WERI-Rb-1 (cell line): ENCODE measurements at regions not wholly inside any gene's neighbourhood (a gene's known extent, or its start where the extent isn't known, plus 50 kb on each side); places are given as distances from the start of the nearest gene placed in this dataset.

ENCODE experiments used
- DNase-seq: peaks from one replicate; pipeline ENCODE4 v3.0.0-alpha.2; 2020
- H3K27ac ChIP-seq: fragments of 250-450 bp; sonication (Bioruptor Pico); 2 replicates; pipeline ENCODE4 v1.5.1; 2020; ENCODE audit warnings: mild to moderate bottlenecking, moderate library complexity
- H3K27me3 ChIP-seq: fragments of 250-450 bp; sonication (Bioruptor Pico); 2 replicates; pipeline ENCODE4 v1.5.1; 2021; ENCODE audit warnings: mild to moderate bottlenecking, low read depth, moderate library complexity; ENCODE audit not compliant: insufficient read depth, severe bottlenecking
- H3K36me3 ChIP-seq: fragments of 250-450 bp; sonication (Bioruptor Pico); 2 replicates; pipeline ENCODE4 v1.5.1; 2020; ENCODE audit warnings: mild to moderate bottlenecking, moderate library complexity
- H3K4me3 ChIP-seq: 2 replicates; pipeline ENCODE4 v1.5.1; 2011; ENCODE audit warnings: low read depth, mild to moderate bottlenecking, control low read depth, low read length
- H3K9me3 ChIP-seq: fragments of 250-450 bp; sonication (Bioruptor Pico); 2 replicates; pipeline ENCODE4 v1.5.1; 2021; ENCODE audit warnings: mild to moderate bottlenecking, moderate library complexity; ENCODE audit not compliant: severe bottlenecking
- CTCF ChIP-seq: IDR thresholded peaks from 2 replicates; pipeline ENCODE4 v1.5.1; 2011; ENCODE audit warnings: low read depth, mild to moderate bottlenecking, control low read depth, inconsistent platforms, low read length

GRCh38 chr9:38131729-38132128 is 62.7 kb upstream of the SHB start:
- Histone ChIP-seq H3K36me3 (no peaks in the 10 kb centered on the region), H3K4me3 (no peak overlapping the region)

GRCh38 chr9:38130724-38131123 is 61.7 kb upstream of the SHB start:
- no peak overlapping the region for H3K27ac ChIP-seq
- no peaks in the 10 kb centered on the region for H3K9me3 ChIP-seq
- H3K4me3 ChIP-seq: no peak overlapping the region
- DNase-seq: peak; percentile 67
- TF ChIP-seq CTCF: no peak
- H3K36me3 ChIP-seq: no peaks in the 10 kb centered on the region
- no peaks in the 10 kb centered on the region for H3K27me3 ChIP-seq

More at GRCh38 chr9:38131729-38132128, 62.7 kb upstream of the SHB start:
- no peaks in the 10 kb centered on the region for H3K27me3 ChIP-seq
- H3K27ac ChIP-seq: no peak overlapping the region
- DNase-seq: no peak
- TF ChIP-seq CTCF: no peak
- no peaks in the 10 kb centered on the region for H3K9me3 ChIP-seq

DNA sequence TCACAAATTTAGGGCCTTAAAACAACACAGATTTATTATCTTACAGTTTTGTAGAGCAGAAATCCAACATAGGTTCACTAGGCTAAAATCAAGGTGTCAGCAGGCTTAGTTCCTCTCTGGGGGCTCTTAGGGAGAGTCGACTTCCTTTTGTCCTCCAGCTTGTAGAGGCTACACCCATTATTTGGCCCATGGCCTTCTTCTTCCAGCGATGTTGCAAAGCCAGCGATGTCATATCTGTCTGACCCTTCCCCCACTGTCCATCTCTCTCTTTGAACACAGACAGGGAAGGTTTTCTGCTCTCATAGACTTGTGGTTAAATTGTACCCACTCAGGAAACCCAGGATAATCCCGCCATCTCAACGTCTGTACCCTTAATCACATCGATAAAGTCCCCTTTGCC is 60.3 kb upstream of the SHB start:
- Histone ChIP-seq H3K36me3 (no peaks in the 10 kb centered on the region), H3K4me3 (no peak overlapping the region), H3K9me3 (peaks cover 2% of the 10 kb centered on the region), H3K27me3 (no peaks in the 10 kb centered on the region), H3K27ac (no peak overlapping the region)
- no peak for TF ChIP-seq CTCF
- DNase-seq: no peak

- no peak overlapping the region for H3K4me3 ChIP-seq
- H3K36me3 ChIP-seq: no peaks in the 10 kb centered on the region
- H3K9me3 ChIP-seq: peaks cover 2% of the 10 kb centered on the region
- TF ChIP-seq CTCF: no peak
- H3K27me3 ChIP-seq: no peaks in the 10 kb centered on the region
- no peak overlapping the region for H3K27ac ChIP-seq
- no peak for DNase-seq
These were observed 59.8 kb upstream of the SHB start for GRCh38 chr9:38128752-38129270.

DNA sequence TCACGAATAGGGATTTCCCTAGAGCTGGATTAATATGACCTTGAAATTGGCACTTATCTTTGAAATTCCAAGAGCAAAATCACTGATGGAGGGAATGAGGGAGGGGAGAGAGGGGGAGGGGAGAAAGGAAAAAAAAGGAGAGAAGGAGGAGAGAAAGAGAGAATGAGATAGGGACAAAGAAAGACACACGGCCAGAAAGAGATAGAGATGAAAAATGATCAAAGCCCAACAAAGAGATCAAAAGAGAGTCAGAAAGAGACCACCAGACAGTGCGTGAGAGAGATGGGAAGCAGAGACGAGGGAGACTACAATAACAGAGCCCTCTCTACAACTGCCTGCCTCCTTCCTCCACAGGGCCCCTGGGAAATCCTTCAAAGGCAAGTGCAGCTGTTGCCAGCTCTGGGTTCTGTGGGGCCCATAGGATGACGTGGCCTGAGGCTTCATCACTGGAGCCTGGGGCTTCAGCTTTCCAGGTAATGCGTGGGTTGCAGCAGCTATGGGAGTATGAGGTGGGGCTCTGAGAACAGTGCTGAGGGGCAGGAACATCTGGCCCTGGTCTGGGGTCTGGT is 58.3 kb upstream of the SHB start:
- Histone ChIP-seq H3K9me3 (peaks cover 2% of the 10 kb centered on the region), H3K4me3 (no peak overlapping the region), H3K27ac (peak overlapping the region; percentile 70), H3K36me3 (no peaks in the 10 kb centered on the region), H3K27me3 (no peaks in the 10 kb centered on the region)
- DNase-seq: no peak
- no peak for TF ChIP-seq CTCF

DNA sequence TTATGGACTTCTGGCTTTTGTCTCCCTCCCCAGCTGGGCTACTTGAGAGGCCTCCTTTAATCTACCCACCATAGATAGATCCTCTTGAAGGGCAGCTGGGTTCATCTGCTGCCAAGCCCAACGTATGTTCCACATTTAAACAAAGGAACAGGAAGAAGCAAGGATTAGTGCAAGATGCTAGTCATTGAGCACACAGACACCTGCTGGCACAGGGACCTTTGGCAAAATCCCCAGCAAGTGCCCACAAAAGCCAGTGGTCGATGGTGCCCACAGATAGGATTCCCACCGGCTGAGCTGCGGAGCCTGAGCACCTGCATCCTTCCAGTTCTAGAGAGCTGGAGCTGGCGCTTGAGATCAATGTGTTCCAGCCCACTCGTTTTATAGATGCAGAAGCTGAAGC is 57.7 kb upstream of the SHB start:
- Histone ChIP-seq H3K27ac (peak overlapping the region; percentile 70), H3K9me3 (peaks cover 2% of the 10 kb centered on the region), H3K4me3 (no peak overlapping the region), H3K27me3 (no peaks in the 10 kb centered on the region), H3K36me3 (no peaks in the 10 kb centered on the region)
- no peak for TF ChIP-seq CTCF
- peak; percentile 67 for DNase-seq
